ENCODE measurements at regions not wholly inside any gene's neighbourhood (a gene's known extent, or its start where the extent isn't known, plus 50 kb on each side); places are given as distances from the start of the nearest gene placed in this dataset.

- CTCF ChIA-PET: interaction anchor here (1.4 kb wide), 1 partner anchor 38 kb away, joined by 4 read pairs; no protein-coding TSS in a partner anchor
- no peak for TF ChIP-seq CTCF (IDR thresholded peaks at IDR 0.05; ENCODE audit: insufficient read depth, low read depth, low read length)
- POLR2A ChIA-PET: no interaction called here
- Histone ChIP-seq H3K4me3 (ENCODE audit: low read depth, low read length) (no peak overlapping the region), H3K36me3 (ENCODE audit: control insufficient read depth, insufficient read depth, low read length) (no peaks in the 10 kb centered on the region), H3K27me3 (ENCODE audit: control insufficient read depth, insufficient read depth, low read length) (no peaks in the 10 kb centered on the region)
- DNase-seq (ENCODE audit: low read depth): no peak
Measured at GRCh38 chr10:52532650-52533290, 218.7 kb downstream of the DKK1 start.

GRCh38 chr10:52533986-52534385 is 219.9 kb downstream of the DKK1 start:
- ChIA-PET POLR2A (no interaction called here), CTCF (interaction anchor here (1.4 kb wide), 1 partner anchor 37 kb away, joined by 4 read pairs; no protein-coding TSS in a partner anchor)
- Histone ChIP-seq H3K36me3 (ENCODE audit: control insufficient read depth, insufficient read depth, low read length) (no peaks in the 10 kb centered on the region), H3K27me3 (ENCODE audit: control insufficient read depth, insufficient read depth, low read length) (no peaks in the 10 kb centered on the region), H3K4me3 (ENCODE audit: low read depth, low read length) (no peak overlapping the region)
- DNase-seq (ENCODE audit: low read depth): no peak
- TF ChIP-seq CTCF (IDR thresholded peaks at IDR 0.05; ENCODE audit: insufficient read depth, low read depth, low read length): no peak

- no peak overlapping the region for H3K4me3 ChIP-seq (ENCODE audit: low read depth, low read length)
- DNase-seq (ENCODE audit: low read depth): no peak
- TF ChIP-seq CTCF (IDR thresholded peaks at IDR 0.05; ENCODE audit: insufficient read depth, low read depth, low read length): no peak
- no peaks in the 10 kb centered on the region for H3K27me3 ChIP-seq (ENCODE audit: control insufficient read depth, insufficient read depth, low read length)
- ChIA-PET CTCF (no interaction called here), POLR2A (no interaction called here)
- H3K36me3 ChIP-seq (ENCODE audit: control insufficient read depth, insufficient read depth, low read length): no peaks in the 10 kb centered on the region
Measured at GRCh38 chr10:52539463-52539862, 225.4 kb downstream of the DKK1 start.

- ChIA-PET CTCF (interaction anchor here (0.5 to 1.6 kb wide), 5 partner anchors 14 to 241 kb away, joined by 3 to 5 read pairs (median 4); no protein-coding TSS in a partner anchor), POLR2A (no interaction called here)
Measured at GRCh38 chr10:52540479-52540984, 226.5 kb downstream of the DKK1 start.

More at GRCh38 chr10:52540479-52540984, 226.5 kb downstream of the DKK1 start:
- Histone ChIP-seq H3K4me3 (ENCODE audit: low read depth, low read length) (no peak overlapping the region), H3K27me3 (ENCODE audit: control insufficient read depth, insufficient read depth, low read length) (no peaks in the 10 kb centered on the region), H3K36me3 (ENCODE audit: control insufficient read depth, insufficient read depth, low read length) (no peaks in the 10 kb centered on the region)
- TF ChIP-seq CTCF (IDR thresholded peaks at IDR 0.05; ENCODE audit: insufficient read depth, low read depth, low read length): no peak
- no peak for DNase-seq (ENCODE audit: low read depth)
